ENCODE measurements at regions not wholly inside any gene's neighbourhood (a gene's known extent, or its start where the extent isn't known, plus 50 kb on each side); places are given as distances from the start of the nearest gene placed in this dataset.

GRCh38 chr6:154914288-154914687 is 80.8 kb upstream of the TIAM2 start:
- H3K36me3 ChIP-seq (ENCODE audit: control insufficient read depth in 2 of 4, insufficient read depth in 4 of 4, low read length in 3 of 4): no peaks in the 10 kb centered on the region
- no peak overlapping the region for H3K4me3 ChIP-seq (ENCODE audit: extremely low read depth in 1 of 4, insufficient read depth in 2 of 4, low read depth in 3 of 4, low read length in 4 of 4)
- no peak overlapping the region for H2BK5ac ChIP-seq (ENCODE audit: low read depth, low read length)
- WGBS, 2 experiments (ENCODE audit: extremely low coverage in 1 of 2, insufficient coverage in 1 of 2, insufficient read length in 1 of 2, insufficient replicate concordance in 2 of 2, low coverage in 1 of 2, low lambda C conversion rate in 2 of 2, missing lambda C conversion rate in 1 of 2): 93% methylated on average over 4 of the region's 4 CpGs; no CpG with 5 or more reads in 1 of the 2 experiments
- no peaks in the 10 kb centered on the region for H3K79me2 ChIP-seq (ENCODE audit: control insufficient read depth in 1 of 2, insufficient read depth in 2 of 2, low read length in 2 of 2)
- no peak overlapping the region for H2AK5ac ChIP-seq (ENCODE audit: low read depth, low read length)
- no peak overlapping the region for H2AFZ ChIP-seq (ENCODE audit: low read length)
- ChIA-PET POLR2A (ENCODE audit: partially characterized antibody) (no interaction called here), CTCF (ENCODE audit: partially characterized antibody) (interaction anchor here (2.7 kb wide), 1 partner anchor 12 kb away, joined by 10 read pairs; no protein-coding TSS in a partner anchor)
- no peak overlapping the region for H2BK12ac ChIP-seq (ENCODE audit: low read depth, low read length)
- no peak overlapping the region for H3K4ac ChIP-seq (replicated peaks; ENCODE audit: insufficient read length, low read depth, low read length)
- H3K14ac ChIP-seq (ENCODE audit: insufficient read length): no peak overlapping the region
- no peak overlapping the region for H4K91ac ChIP-seq (replicated peaks; ENCODE audit: insufficient read length, low read length)
- H3K23me2 ChIP-seq (ENCODE audit: low read depth, low read length): no peaks in the 10 kb centered on the region
- H2BK120ac ChIP-seq (replicated peaks; ENCODE audit: low read depth, low read length): no peak overlapping the region
- peaks cover 0 to 5% (median 3%) of the 10 kb centered on the region in 4 experiments; a peak in 4 of 7 replicates for H3K4me1 ChIP-seq (replicated peaks in 1 of 4; ENCODE audit: control insufficient read depth in 3 of 4, insufficient read depth in 4 of 4, low read length in 3 of 4)
- no peaks in the 10 kb centered on the region for H3K79me1 ChIP-seq (ENCODE audit: low read depth, low read length)
- H3K27me3 ChIP-seq (replicated peaks in 1 of 4; ENCODE audit: control insufficient read depth in 3 of 4, extremely low read depth in 1 of 4, insufficient read depth in 3 of 4, low read length in 3 of 4): no peaks in the 10 kb centered on the region
- no peak overlapping the region for H3K9ac ChIP-seq (replicated peaks in 1 of 4; ENCODE audit: extremely low read depth in 1 of 4, low read depth in 3 of 4, low read length in 3 of 4)
- FAIRE-seq: no peak
- H4K8ac ChIP-seq (ENCODE audit: extremely low read depth, insufficient read depth, low read length): no peak overlapping the region
- H2BK15ac ChIP-seq (ENCODE audit: low read length): no peak overlapping the region
- H3K56ac ChIP-seq (replicated peaks; ENCODE audit: insufficient read length, low read depth, low read length): no peak overlapping the region
- H3K4me2 ChIP-seq (ENCODE audit: insufficient read depth in 1 of 2, low read depth in 2 of 2, low read length in 2 of 2): no peak overlapping the region
- no peak overlapping the region for H4K5ac ChIP-seq (ENCODE audit: insufficient read length, low read depth, low read length)
- H3K9me3 ChIP-seq (ENCODE audit: insufficient read depth in 2 of 2, low read depth in 1 of 2, low read length in 1 of 2): no peaks in the 10 kb centered on the region
- no peak for DNase-seq (ENCODE audit: low read depth in 1 of 2, low spot score in 2 of 2)
- no peaks in the 10 kb centered on the region for H4K20me1 ChIP-seq (replicated peaks in 1 of 2; ENCODE audit: control insufficient read depth in 1 of 2, insufficient read depth in 2 of 2, low read length in 2 of 2)
- H3K18ac ChIP-seq (ENCODE audit: extremely low read depth, low read length): no peak overlapping the region
- H2BK20ac ChIP-seq (ENCODE audit: low read length): no peak overlapping the region
- H3K27ac ChIP-seq (ENCODE audit: low read depth, low read length): no peak overlapping the region
- H3K23ac ChIP-seq (ENCODE audit: insufficient read length): no peak overlapping the region
- no peak for TF ChIP-seq TBP (IDR thresholded peaks at IDR 0.05; ENCODE audit: low read depth, low read length)
- no peak for TF ChIP-seq TCF12 (IDR thresholded peaks at IDR 0.05; ENCODE audit: low read depth, low read length)
- TF ChIP-seq, protein P1, sequence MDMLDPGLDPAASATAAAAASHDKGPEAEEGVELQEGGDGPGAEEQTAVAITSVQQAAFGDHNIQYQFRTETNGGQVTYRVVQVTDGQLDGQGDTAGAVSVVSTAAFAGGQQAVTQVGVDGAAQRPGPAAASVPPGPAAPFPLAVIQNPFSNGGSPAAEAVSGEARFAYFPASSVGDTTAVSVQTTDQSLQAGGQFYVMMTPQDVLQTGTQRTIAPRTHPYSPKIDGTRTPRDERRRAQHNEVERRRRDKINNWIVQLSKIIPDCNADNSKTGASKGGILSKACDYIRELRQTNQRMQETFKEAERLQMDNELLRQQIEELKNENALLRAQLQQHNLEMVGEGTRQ (IDR thresholded peaks at IDR 0.05; ENCODE audit: low read length): no peak
- no peak for TF ChIP-seq JUND (IDR thresholded peaks at IDR 0.05; ENCODE audit: low read length)
- TF ChIP-seq KDM1A (IDR thresholded peaks at IDR 0.05; ENCODE audit: borderline replicate concordance, low read length): no peak
- no peak for TF ChIP-seq YY1 (IDR thresholded peaks at IDR 0.05; ENCODE audit: low read depth, low read length)
- no peak for TF ChIP-seq RFX5 (IDR thresholded peaks at IDR 0.05; ENCODE audit: borderline replicate concordance, low read depth, low read length)
- TF ChIP-seq SP1 (IDR thresholded peaks at IDR 0.05; ENCODE audit: low read depth, low read length): no peak
- TF ChIP-seq CHD2 (IDR thresholded peaks at IDR 0.05; ENCODE audit: low read length): no peak
- no peak for TF ChIP-seq TAF7 (optimal IDR thresholded peaks at IDR 0.05; ENCODE audit: borderline replicate concordance, low read depth, low read length)
- TF ChIP-seq E2F6 (IDR thresholded peaks at IDR 0.05): no peak
- TF ChIP-seq BCL11A (IDR thresholded peaks at IDR 0.05; ENCODE audit: low read depth in 2 of 2, low read length in 2 of 2): no peak
- TF ChIP-seq CBX5 (IDR thresholded peaks at IDR 0.05; ENCODE audit: low read depth, low read length): no peak
- TF ChIP-seq RAD21 (IDR thresholded peaks at IDR 0.05 in 1 of 2, conservative IDR thresholded peaks at IDR 0.05 in 1 of 2; ENCODE audit: low read depth in 2 of 2, low read length in 2 of 2): no peak

Measured in H1 (cell line).